SK-N-SH (cell line): ENCODE measurements at regions not wholly inside any gene's neighbourhood (a gene's known extent, or its start where the extent isn't known, plus 50 kb on each side); places are given as distances from the start of the nearest gene placed in this dataset.

ENCODE experiments used
- CTCF ChIA-PET: fragments of 300-600, 350-600 bp; formaldehyde crosslinking; extraction: SDS; loops from one replicate; lab custom pipeline; 2021; lab: Yijun Ruan, JAX
- POLR2A ChIA-PET: fragments of 350-600 bp; sonication (Branson Sonifier 250); formaldehyde crosslinking; extraction: SDS; loops from one replicate; lab custom pipeline; 2020; ENCODE audit warnings: antibody characterized with exemption, inconsistent platforms; lab: Yijun Ruan, JAX
- DNase-seq: peaks from one replicate; pipeline ENCODE4 v3.0.0; 2012
- H2AFZ ChIP-seq: fragments of 200-600 bp; sonication (generic); 2 replicates; pipeline ENCODE4 v1.8.1; 2016; ENCODE audit warnings: antibody characterized with exemption, mild to moderate bottlenecking, low read depth
- H3F3A ChIP-seq: fragments of 200-600 bp; sonication (generic); replicated peaks from 2 replicates; pipeline ENCODE3; 2016; ENCODE audit warnings: antibody characterized with exemption, mild to moderate bottlenecking; ENCODE audit not compliant: insufficient read depth
- H3K27ac ChIP-seq, 2 experiments: fragments of 200-500 bp in 1 of 2; fragments of 200-600 bp in 1 of 2; sonication (Bioruptor generic) in 1 of 2; sonication (generic), shearing (Covaris generic) in 1 of 2; 2 replicates each; pipeline versions ENCODE4 v1.5.1 to v1.6.1; 2014 to 2016; ENCODE audit warnings: low read depth in 2 of 2, inconsistent platforms in 1 of 2, low read length in 1 of 2, mild to moderate bottlenecking in 1 of 2, mixed read lengths in 1 of 2
- H3K27me3 ChIP-seq: fragments of 200-600 bp; sonication (generic), shearing (Covaris generic); 2 replicates; pipeline ENCODE4 v1.6.1; 2016; ENCODE audit warnings: mixed run types; ENCODE audit not compliant: insufficient read depth
- H3K36me3 ChIP-seq, 2 experiments: fragments of 200-500 bp in 1 of 2; fragments of 200-600 bp in 1 of 2; sonication (Bioruptor generic) in 1 of 2; sonication (generic) in 1 of 2; replicated peaks in 1 of 2; 2 replicates each; pipeline versions ENCODE3 to v1.5.1; 2014 to 2016; ENCODE audit warnings: low read length in 1 of 2, mild to moderate bottlenecking in 1 of 2; ENCODE audit not compliant: insufficient read depth in 2 of 2, control insufficient read depth in 1 of 2
- H3K4me1 ChIP-seq, 2 experiments: fragments of 200-500 bp in 1 of 2; fragments of 200-600 bp in 1 of 2; sonication (Bioruptor generic) in 1 of 2; sonication (generic), shearing (Covaris generic) in 1 of 2; 2 replicates each; pipeline versions ENCODE4 v1.5.1 to v1.6.1; 2014 to 2016; ENCODE audit warnings: low read depth in 1 of 2, low read length in 1 of 2, mixed run types in 1 of 2; ENCODE audit not compliant: insufficient read depth in 2 of 2, control insufficient read depth in 1 of 2
- H3K4me2 ChIP-seq: fragments of 200-600 bp; sonication (generic), shearing (Covaris generic); 2 replicates; pipeline ENCODE4 v1.6.1; 2017; ENCODE audit warnings: mixed run types
- H3K4me3 ChIP-seq, 2 experiments: fragments of 200-500 bp in 1 of 2; fragments of 200-600 bp in 1 of 2; sonication (Bioruptor generic) in 1 of 2; sonication (generic), shearing (Covaris generic) in 1 of 2; 2 replicates each; pipeline versions ENCODE4 v1.5.1 to v1.8.1; 2014 to 2016; ENCODE audit warnings: low read depth in 2 of 2, inconsistent platforms in 1 of 2, low read length in 1 of 2, mild to moderate bottlenecking in 1 of 2, mixed read lengths in 1 of 2, moderate library complexity in 1 of 2
- H3K79me2 ChIP-seq: fragments of 200-600 bp; sonication (generic); 2 replicates; pipeline ENCODE4 v1.8.1; 2017; ENCODE audit warnings: mild to moderate bottlenecking; ENCODE audit not compliant: insufficient read depth
- H3K9ac ChIP-seq: fragments of 200-600 bp; sonication (generic); 2 replicates; pipeline ENCODE4 v1.6.1; 2017; ENCODE audit warnings: mixed run types
- H3K9me2 ChIP-seq: fragments of 200-600 bp; sonication (generic); 2 replicates; pipeline ENCODE4 v1.6.1; 2017; ENCODE audit warnings: mixed run types
- H3K9me3 ChIP-seq: fragments of 200-600 bp; sonication (generic); 2 replicates; pipeline ENCODE4 v1.6.1; 2017; ENCODE audit warnings: mixed run types, mild to moderate bottlenecking, moderate library complexity
- H4K20me1 ChIP-seq: fragments of 200-600 bp; sonication (generic); 2 replicates; pipeline ENCODE4 v1.6.1; 2017; ENCODE audit warnings: mild to moderate bottlenecking, mixed run types; ENCODE audit not compliant: insufficient read depth
- EZH2phosphoT487 ChIP-seq: fragments of 200-600 bp; sonication (generic); IDR thresholded peaks from 2 replicates; pipeline ENCODE4 v1.6.1; 2017; ENCODE audit warnings: low read depth, mixed run types, mild to moderate bottlenecking, antibody characterized with exemption, moderate library complexity, borderline replicate concordance
- FOXM1 ChIP-seq: IDR thresholded peaks from 2 replicates; pipeline ENCODE4 v1.4.0; 2012; ENCODE audit warnings: low read depth, mild to moderate bottlenecking
- MEF2A ChIP-seq: IDR thresholded peaks from 2 replicates; pipeline ENCODE4 v1.4.0; 2012; ENCODE audit warnings: low read depth, borderline replicate concordance
- NFIC ChIP-seq: IDR thresholded peaks from 2 replicates; pipeline ENCODE4 v1.4.0; 2012; ENCODE audit warnings: borderline replicate concordance
- RFX5 ChIP-seq: IDR thresholded peaks from 2 replicates; pipeline ENCODE4 v1.6.1; 2012; ENCODE audit warnings: mild to moderate bottlenecking, improper control_type of control experiment, low read length
- SIN3A ChIP-seq: IDR thresholded peaks from 2 replicates; pipeline ENCODE4 v1.6.1; 2012; ENCODE audit warnings: low read depth, mild to moderate bottlenecking, low read length, moderate library complexity, borderline replicate concordance
- TAF1 ChIP-seq: IDR thresholded peaks from 2 replicates; pipeline ENCODE4 v1.6.1; 2012; ENCODE audit warnings: low read depth, mild to moderate bottlenecking, low read length, moderate library complexity, borderline replicate concordance
- TCF12 ChIP-seq: IDR thresholded peaks from 2 replicates; pipeline ENCODE4 v1.4.0; 2012
- TEAD4 ChIP-seq: IDR thresholded peaks from 2 replicates; pipeline ENCODE4 v1.4.0; 2012; ENCODE audit warnings: mild to moderate bottlenecking, borderline replicate concordance; ENCODE audit not compliant: insufficient read depth
- YY1 ChIP-seq: IDR thresholded peaks from 2 replicates; pipeline ENCODE4 v1.4.0; 2012; ENCODE audit warnings: low read depth, mild to moderate bottlenecking
- WGBS: methylation state at CpG from one replicate; pipeline ENCODE4 v1.1.6; 2017; ENCODE audit warnings: low lambda C conversion rate; 5-methylcytosine and 5-hydroxymethylcytosine counted together
- TF ChIP-seq, protein P1 (sequence below): IDR thresholded peaks from 2 replicates; pipeline ENCODE4 v1.4.0; 2012; ENCODE audit warnings: low read depth, borderline replicate concordance
- TF ChIP-seq, protein P2 (sequence below): IDR thresholded peaks from 2 replicates; pipeline ENCODE4 v1.4.0; 2012; ENCODE audit warnings: low read depth
- TF ChIP-seq, protein P3 (sequence below): IDR thresholded peaks from 2 replicates; pipeline ENCODE4; 2012

GRCh38 chr3:191848818-191849217 is 387.9 kb downstream of the PYDC2 start:
- no peak for TF ChIP-seq MEF2A
- Histone ChIP-seq H3K9me3 (no peaks in the 10 kb centered on the region), H3K36me3 (no peaks in the 10 kb centered on the region), H3F3A (no peaks in the 10 kb centered on the region), H3K79me2 (no peaks in the 10 kb centered on the region), H3K4me3 (no peak overlapping the region), H4K20me1 (no peaks in the 10 kb centered on the region), H2AFZ (no peak overlapping the region), H3K9ac (no peak overlapping the region), H3K9me2 (no peaks in the 10 kb centered on the region), H3K4me2 (no peak overlapping the region), H3K4me1 (no peaks in the 10 kb centered on the region), H3K27ac (no peak overlapping the region), H3K27me3 (no peaks in the 10 kb centered on the region)
- ChIA-PET CTCF (no interaction called here), POLR2A (no interaction called here)
- DNase-seq: no peak

DNA sequence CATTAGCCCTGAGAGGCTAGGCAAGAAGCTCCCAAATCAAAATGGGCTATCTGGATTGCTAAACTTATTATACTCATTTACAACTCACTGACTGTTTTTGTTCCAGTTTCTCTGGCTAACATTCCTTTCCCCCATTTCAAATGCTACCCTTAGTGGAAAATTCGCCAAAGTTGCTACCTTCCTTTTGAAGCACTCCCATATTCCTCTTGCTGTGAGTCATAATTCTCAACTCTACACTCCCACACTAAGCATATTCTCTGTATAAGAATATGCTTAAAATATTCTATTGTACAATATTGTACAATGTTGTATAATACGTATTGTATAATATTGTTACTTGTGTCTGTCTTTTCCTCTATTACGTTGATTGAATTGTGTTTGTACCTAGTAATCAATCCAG is 398.6 kb downstream of the PYDC2 start:
- Histone ChIP-seq H3K9me2 (no peaks in the 10 kb centered on the region), H3K9ac (no peak overlapping the region), H4K20me1 (no peaks in the 10 kb centered on the region), H2AFZ (no peak overlapping the region), H3K4me3 (no peak overlapping the region), H3K27ac (no peak overlapping the region), H3K9me3 (no peaks in the 10 kb centered on the region), H3K4me1 (no peaks in the 10 kb centered on the region), H3K4me2 (no peak overlapping the region), H3K79me2 (no peaks in the 10 kb centered on the region), H3K27me3 (no peaks in the 10 kb centered on the region), H3K36me3 (no peaks in the 10 kb centered on the region), H3F3A (no peaks in the 10 kb centered on the region)
- ChIA-PET CTCF (no interaction called here), POLR2A (no interaction called here)
- DNase-seq: no peak
- 22% methylated on average over 3 of the region's 3 CpGs for WGBS
- TF ChIP-seq SIN3A (no peak), YY1 (no peak), TEAD4 (no peak), NFIC (no peak), TCF12 (no peak), TAF1 (no peak), RFX5 (no peak), FOXM1 (no peak), EZH2phosphoT487 (no peak)
- TF ChIP-seq, protein P1, sequence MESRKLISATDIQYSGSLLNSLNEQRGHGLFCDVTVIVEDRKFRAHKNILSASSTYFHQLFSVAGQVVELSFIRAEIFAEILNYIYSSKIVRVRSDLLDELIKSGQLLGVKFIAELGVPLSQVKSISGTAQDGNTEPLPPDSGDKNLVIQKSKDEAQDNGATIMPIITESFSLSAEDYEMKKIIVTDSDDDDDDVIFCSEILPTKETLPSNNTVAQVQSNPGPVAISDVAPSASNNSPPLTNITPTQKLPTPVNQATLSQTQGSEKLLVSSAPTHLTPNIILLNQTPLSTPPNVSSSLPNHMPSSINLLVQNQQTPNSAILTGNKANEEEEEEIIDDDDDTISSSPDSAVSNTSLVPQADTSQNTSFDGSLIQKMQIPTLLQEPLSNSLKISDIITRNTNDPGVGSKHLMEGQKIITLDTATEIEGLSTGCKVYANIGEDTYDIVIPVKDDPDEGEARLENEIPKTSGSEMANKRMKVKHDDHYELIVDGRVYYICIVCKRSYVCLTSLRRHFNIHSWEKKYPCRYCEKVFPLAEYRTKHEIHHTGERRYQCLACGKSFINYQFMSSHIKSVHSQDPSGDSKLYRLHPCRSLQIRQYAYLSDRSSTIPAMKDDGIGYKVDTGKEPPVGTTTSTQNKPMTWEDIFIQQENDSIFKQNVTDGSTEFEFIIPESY: no peak
- TF ChIP-seq, protein P2, sequence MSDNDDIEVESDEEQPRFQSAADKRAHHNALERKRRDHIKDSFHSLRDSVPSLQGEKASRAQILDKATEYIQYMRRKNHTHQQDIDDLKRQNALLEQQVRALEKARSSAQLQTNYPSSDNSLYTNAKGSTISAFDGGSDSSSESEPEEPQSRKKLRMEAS: no peak
- TF ChIP-seq, protein P3, sequence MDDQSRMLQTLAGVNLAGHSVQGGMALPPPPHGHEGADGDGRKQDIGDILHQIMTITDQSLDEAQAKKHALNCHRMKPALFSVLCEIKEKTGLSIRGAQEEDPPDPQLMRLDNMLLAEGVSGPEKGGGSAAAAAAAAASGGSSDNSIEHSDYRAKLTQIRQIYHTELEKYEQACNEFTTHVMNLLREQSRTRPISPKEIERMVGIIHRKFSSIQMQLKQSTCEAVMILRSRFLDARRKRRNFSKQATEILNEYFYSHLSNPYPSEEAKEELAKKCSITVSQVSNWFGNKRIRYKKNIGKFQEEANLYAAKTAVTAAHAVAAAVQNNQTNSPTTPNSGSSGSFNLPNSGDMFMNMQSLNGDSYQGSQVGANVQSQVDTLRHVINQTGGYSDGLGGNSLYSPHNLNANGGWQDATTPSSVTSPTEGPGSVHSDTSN: no peak
